B cell (primary cell): ENCODE measurements at regions not wholly inside any gene's neighbourhood (a gene's known extent, or its start where the extent isn't known, plus 50 kb on each side); places are given as distances from the start of the nearest gene placed in this dataset.

ENCODE experiments used
- ATAC-seq: fragments of 200-7000 bp; cut with Tn5 transposase; one replicate; pipeline ENCODE4 v1.10.0; 2021; ENCODE audit warnings: low read depth, mild to moderate bottlenecking, moderate number of reproducible peaks, moderate library complexity
- CTCF ChIA-PET: fragments of 350-600 bp; sonication (Branson Sonifier 250); formaldehyde crosslinking; loops from one replicate; lab custom pipeline; 2021; ENCODE audit warnings: antibody characterized with exemption, inconsistent platforms; lab: Charles Lee
- POLR2A ChIA-PET: fragments of 350-600 bp; sonication (Branson Sonifier 250); formaldehyde crosslinking; loops from one replicate; lab custom pipeline; 2021; ENCODE audit warnings: antibody characterized with exemption; lab: Charles Lee
- DNase-seq: peaks from one replicate; pipeline ENCODE4 v3.0.0; 2013
- H2AFZ ChIP-seq: 2 replicates; pipeline ENCODE4 v1.6.1; 2012; ENCODE audit warnings: mild to moderate bottlenecking, low read depth, low read length; ENCODE audit not compliant: insufficient read depth, poor library complexity, severe bottlenecking
- H3K27ac ChIP-seq, 2 donors: 1 replicate in 1 of 2; 2 replicates in 1 of 2; pipeline ENCODE4 v1.5.1; 2012 to 2013; ENCODE audit warnings: low read length in 2 of 2, mild to moderate bottlenecking in 2 of 2, moderate library complexity in 1 of 2
- H3K27me3 ChIP-seq, 4 experiments: fragments of 200-600 bp in 1 of 4; sonication (generic) in 1 of 4; replicated peaks in 1 of 4; 1 replicate in 2 of 4; 2 replicates in 2 of 4; pipeline versions ENCODE4 v1.6.1 to v1.7.0; 2013 to 2016; ENCODE audit warnings: low read length in 3 of 4, mild to moderate bottlenecking in 2 of 4, mixed read lengths in 1 of 4, moderate library complexity in 1 of 4; ENCODE audit not compliant: insufficient read depth in 4 of 4, control insufficient read depth in 3 of 4; ENCODE audit errors: control extremely low read depth in 1 of 4
- H3K36me3 ChIP-seq, 2 experiments: replicated peaks in 1 of 2; 1 replicate in 1 of 2; 2 replicates in 1 of 2; pipeline versions ENCODE4 v1.6.1 to v1.7.1; 2013; ENCODE audit warnings: low read length in 1 of 2; ENCODE audit not compliant: insufficient read depth in 2 of 2, control insufficient read depth in 1 of 2; ENCODE audit errors: control extremely low read depth in 1 of 2, extremely low read depth in 1 of 2
- H3K4me1 ChIP-seq, 2 donors: fragments of 200-600 bp in 1 of 2; sonication (generic) in 1 of 2; 1 replicate in 1 of 2; 2 replicates in 1 of 2; pipeline versions ENCODE4 v1.5.1 to v1.6.1; 2013 to 2017; ENCODE audit warnings: low read length in 2 of 2; ENCODE audit not compliant: control insufficient read depth in 2 of 2, insufficient read depth in 2 of 2
- H3K4me2 ChIP-seq: replicated peaks from 2 replicates; pipeline ENCODE3; 2012; ENCODE audit warnings: mild to moderate bottlenecking, low read depth, low read length; ENCODE audit not compliant: poor library complexity, severe bottlenecking
- H3K4me3 ChIP-seq, 5 experiments: fragments of 200-600 bp in 1 of 5; sonication (generic) in 1 of 5; 1 replicate in 3 of 5; 2 replicates in 2 of 5; pipeline versions ENCODE4 v1.5.1 to v1.7.0; 2011 to 2016; ENCODE audit warnings: low read length in 4 of 5, mild to moderate bottlenecking in 4 of 5, low read depth in 2 of 5, control low read depth in 1 of 5, moderate library complexity in 1 of 5; ENCODE audit not compliant: insufficient read depth in 1 of 5; ENCODE audit errors: control extremely low read depth in 1 of 5, extremely low read depth in 1 of 5
- H3K79me2 ChIP-seq: fragments of 200-600 bp; sonication (generic); one replicate; pipeline ENCODE4 v1.6.0; 2016; ENCODE audit warnings: low read length; ENCODE audit not compliant: control insufficient read depth, insufficient read depth
- H3K9ac ChIP-seq: fragments of 200-600 bp; sonication (generic); 2 replicates; pipeline ENCODE4 v1.6.1; 2017; ENCODE audit warnings: mild to moderate bottlenecking, low read length, moderate library complexity
- H3K9me3 ChIP-seq, 3 donors: one replicate each; pipeline versions ENCODE4 v1.6.1 to v1.7.1; 2013; ENCODE audit warnings: low read length in 2 of 3; ENCODE audit not compliant: control insufficient read depth in 2 of 3, insufficient read depth in 1 of 3; ENCODE audit errors: control extremely low read depth in 1 of 3
- H4K20me1 ChIP-seq: 2 replicates; pipeline ENCODE4 v1.6.0; 2012; ENCODE audit warnings: mild to moderate bottlenecking, low read length; ENCODE audit not compliant: insufficient read depth, control insufficient read depth, poor library complexity, severe bottlenecking
- H3K27ac Mint-ChIP-seq: one replicate; pipeline ENCODE4 v1.8.0; 2021; ENCODE audit warnings: mixed read lengths
- H3K27me3 Mint-ChIP-seq: one replicate; pipeline ENCODE4 v1.8.0; 2021; ENCODE audit warnings: mixed read lengths
- H3K4me1 Mint-ChIP-seq: one replicate; pipeline ENCODE4 v1.8.0; 2021; ENCODE audit warnings: mixed read lengths
- H3K4me3 Mint-ChIP-seq: one replicate; pipeline ENCODE4 v1.8.0; 2021; ENCODE audit warnings: mixed read lengths
- H3K9me3 Mint-ChIP-seq: one replicate; pipeline ENCODE4 v1.8.0; 2022; ENCODE audit warnings: mixed read lengths; ENCODE audit not compliant: insufficient read depth
- CTCF ChIP-seq: fragments of 200-600 bp; IDR thresholded peaks from one replicate; pipeline ENCODE4 v1.8.0; 2022; ENCODE audit warnings: antibody characterized with exemption, mild to moderate bottlenecking
- EZH2 ChIP-seq: IDR thresholded peaks from 2 replicates; pipeline ENCODE4 v1.6.1; 2012; ENCODE audit warnings: borderline replicate concordance, low read depth, mild to moderate bottlenecking, moderate library complexity, low read length; ENCODE audit not compliant: insufficient read depth, poor library complexity, severe bottlenecking
- WGBS: methylation state at CpG from one replicate; pipeline ENCODE4 v1.1.5; 2013; ENCODE audit warnings: missing lambda C conversion rate; ENCODE audit not compliant: insufficient coverage; 5-methylcytosine and 5-hydroxymethylcytosine counted together
- intact Hi-C: fragments of 100-400 bp; cut with micrococcal nuclease; formaldehyde crosslinking; loops from one replicate; pipeline ENCODE4 v1.10.0; 2022

- Histone ChIP-seq H3K79me2 (no peaks in the 10 kb centered on the region), H3K4me2 (no peak overlapping the region), H3K4me3 (no peak overlapping the region), H3K4me1 (no peaks in the 10 kb centered on the region), H2AFZ (no peak overlapping the region), H4K20me1 (no peaks in the 10 kb centered on the region), H3K9ac (no peak overlapping the region), H3K9me3 (peaks cover 0 to 3% (median 0%) of the 10 kb centered on the region in 3 donors), H3K27ac (no peak overlapping the region), H3K27me3 (no peaks in the 10 kb centered on the region), H3K36me3 (no peaks in the 10 kb centered on the region)
- no peaks in the 10 kb centered on the region for H3K4me1 Mint-ChIP-seq
- CTCF ChIA-PET = no interaction called here
- H3K27me3 Mint-ChIP-seq = peaks cover 4% of the 10 kb centered on the region
- no peak for DNase-seq
- WGBS = 86% methylated on average over 1 of the region's 2 CpGs
- no peaks in the 10 kb centered on the region for H3K9me3 Mint-ChIP-seq
- H3K4me3 Mint-ChIP-seq = no peak overlapping the region
- ATAC-seq = no peak
- intact Hi-C loops = no loop called here
- H3K27ac Mint-ChIP-seq = no peak overlapping the region
- TF ChIP-seq EZH2 (no peak), CTCF (no peak)
- POLR2A ChIA-PET = no interaction called here
Observed at GRCh38 chr5:82396396-82396795, 118.2 kb upstream of the RPS23 start.

DNA sequence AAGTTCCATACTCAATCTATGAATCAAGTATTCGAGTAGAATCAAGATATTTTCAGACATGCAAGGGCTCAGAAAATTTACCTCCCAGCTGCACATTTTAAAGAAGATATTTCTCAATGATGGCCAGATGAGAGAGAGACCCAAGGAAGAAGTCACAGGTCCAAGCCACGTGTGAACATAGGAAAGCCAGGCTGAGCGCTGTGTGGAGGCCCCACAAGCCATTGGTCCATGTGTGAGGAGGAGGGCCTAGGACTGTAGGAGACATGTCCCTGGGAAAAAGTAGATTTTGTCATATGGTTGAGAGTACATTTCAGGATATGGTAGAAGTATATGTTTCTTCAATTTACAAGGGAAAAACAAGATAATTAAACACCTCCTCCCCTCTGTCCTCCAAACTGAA, 115.8 kb upstream of the RPS23 start:
- Histone ChIP-seq H3K4me1 (no peaks in the 10 kb centered on the region), H3K27me3 (no peaks in the 10 kb centered on the region), H3K79me2 (no peaks in the 10 kb centered on the region), H3K9me3 (peaks cover 0 to 3% (median 0%) of the 10 kb centered on the region in 3 donors), H2AFZ (no peak overlapping the region), H4K20me1 (no peaks in the 10 kb centered on the region), H3K27ac (no peak overlapping the region), H3K36me3 (no peaks in the 10 kb centered on the region), H3K4me2 (no peak overlapping the region), H3K9ac (no peak overlapping the region), H3K4me3 (no peak overlapping the region)
- POLR2A ChIA-PET = no interaction called here
- no peak overlapping the region for H3K27ac Mint-ChIP-seq
- H3K4me1 Mint-ChIP-seq = no peaks in the 10 kb centered on the region
- intact Hi-C loops = no loop called here
- ATAC-seq (no peak), DNase-seq (no peak)
- TF ChIP-seq EZH2 = no peak
- TF ChIP-seq CTCF = no peak
- H3K9me3 Mint-ChIP-seq = no peaks in the 10 kb centered on the region
- peaks cover 18% of the 10 kb centered on the region for H3K27me3 Mint-ChIP-seq
- no peak overlapping the region for H3K4me3 Mint-ChIP-seq
- 94% methylated on average over 2 of the region's 3 CpGs for WGBS
- CTCF ChIA-PET = no interaction called here
